ENCODE measurements at regions not wholly inside any gene's neighbourhood (a gene's known extent, or its start where the extent isn't known, plus 50 kb on each side); places are given as distances from the start of the nearest gene placed in this dataset.

DNA sequence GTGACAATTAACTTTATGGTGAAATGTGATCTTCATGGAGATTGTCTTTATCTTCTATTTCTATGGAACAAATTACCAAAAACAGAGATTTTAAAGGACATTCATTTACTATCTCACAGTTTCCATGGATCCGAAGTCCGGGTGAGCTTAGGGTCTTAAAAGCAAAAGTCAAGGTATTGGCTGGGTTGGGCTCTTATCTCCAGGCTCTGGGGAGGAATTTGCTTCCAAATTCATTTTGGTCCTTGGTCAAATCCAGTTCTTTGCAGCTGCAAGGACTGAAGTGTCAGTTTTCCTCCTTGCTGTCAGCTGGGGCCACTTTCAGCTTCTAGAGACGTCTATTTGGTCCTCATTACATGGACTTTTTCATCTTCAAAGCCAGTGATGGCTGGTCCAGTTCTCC, 395.8 kb upstream of the MAF start:
- intact Hi-C loops (cut with DNase I) = no loop called here
- TF ChIP-seq, protein P1, sequence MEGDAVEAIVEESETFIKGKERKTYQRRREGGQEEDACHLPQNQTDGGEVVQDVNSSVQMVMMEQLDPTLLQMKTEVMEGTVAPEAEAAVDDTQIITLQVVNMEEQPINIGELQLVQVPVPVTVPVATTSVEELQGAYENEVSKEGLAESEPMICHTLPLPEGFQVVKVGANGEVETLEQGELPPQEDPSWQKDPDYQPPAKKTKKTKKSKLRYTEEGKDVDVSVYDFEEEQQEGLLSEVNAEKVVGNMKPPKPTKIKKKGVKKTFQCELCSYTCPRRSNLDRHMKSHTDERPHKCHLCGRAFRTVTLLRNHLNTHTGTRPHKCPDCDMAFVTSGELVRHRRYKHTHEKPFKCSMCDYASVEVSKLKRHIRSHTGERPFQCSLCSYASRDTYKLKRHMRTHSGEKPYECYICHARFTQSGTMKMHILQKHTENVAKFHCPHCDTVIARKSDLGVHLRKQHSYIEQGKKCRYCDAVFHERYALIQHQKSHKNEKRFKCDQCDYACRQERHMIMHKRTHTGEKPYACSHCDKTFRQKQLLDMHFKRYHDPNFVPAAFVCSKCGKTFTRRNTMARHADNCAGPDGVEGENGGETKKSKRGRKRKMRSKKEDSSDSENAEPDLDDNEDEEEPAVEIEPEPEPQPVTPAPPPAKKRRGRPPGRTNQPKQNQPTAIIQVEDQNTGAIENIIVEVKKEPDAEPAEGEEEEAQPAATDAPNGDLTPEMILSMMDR (IDR thresholded peaks at IDR 0.05) = no peak
- TF ChIP-seq POLR2A (IDR thresholded peaks at IDR 0.05) = no peak

DNA sequence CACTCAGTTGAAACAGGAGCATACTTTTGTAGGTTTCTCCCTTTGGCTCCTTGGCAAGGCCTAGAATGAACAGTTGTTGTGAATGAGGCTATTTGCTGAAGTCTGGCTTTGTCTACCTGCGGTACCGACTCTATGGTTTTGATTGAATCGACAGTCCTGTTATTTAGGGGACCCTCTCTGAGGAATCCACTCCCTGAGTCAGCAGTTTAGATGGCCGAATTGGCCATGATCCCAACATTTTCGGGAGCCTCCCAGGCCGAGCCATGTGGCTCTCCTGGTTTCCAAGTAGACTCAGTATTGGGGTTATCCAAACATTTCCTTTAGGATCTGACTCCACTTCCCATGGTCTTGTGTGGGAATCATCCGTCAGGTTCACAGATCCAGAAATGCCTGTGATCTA, 394.8 kb upstream of the MAF start:
- WGBS, 4 donors = 81 to 92% (median 90%) methylated on average over 5 to 7 of the region's 7 CpGs
- H3K4me1 ChIP-seq (replicated peaks in 1 of 2) = no peaks in the 10 kb centered on the region
- H3K27ac ChIP-seq = no peak overlapping the region
- no peak for TF ChIP-seq POLR2A (IDR thresholded peaks at IDR 0.05)
- TF ChIP-seq, protein P1 (IDR thresholded peaks at IDR 0.05) = no peak
- H3K9me3 ChIP-seq (replicated peaks in 1 of 3) = no peaks in the 10 kb centered on the region
- no peaks in the 10 kb centered on the region for H3K27me3 ChIP-seq
- intact Hi-C loops (cut with DNase I) = no loop called here
- H3K36me3 ChIP-seq (replicated peaks in 1 of 2) = no peaks in the 10 kb centered on the region
- H3K4me3 ChIP-seq = no peak overlapping the region
- no peak for DNase-seq

More for the DNA sequence above, 395.8 kb upstream of the MAF start:
- Histone ChIP-seq H3K4me3 (no peak overlapping the region), H3K4me1 (replicated peaks in 1 of 2) (no peaks in the 10 kb centered on the region), H3K9me3 (replicated peaks in 1 of 3) (no peaks in the 10 kb centered on the region), H3K36me3 (replicated peaks in 1 of 2) (no peaks in the 10 kb centered on the region), H3K27me3 (no peaks in the 10 kb centered on the region), H3K27ac (no peak overlapping the region)
- DNase-seq = no peak
- 82 to 85% (median 84%) methylated on average over 3 of the region's 3 CpGs for WGBS, 4 donors

DNA sequence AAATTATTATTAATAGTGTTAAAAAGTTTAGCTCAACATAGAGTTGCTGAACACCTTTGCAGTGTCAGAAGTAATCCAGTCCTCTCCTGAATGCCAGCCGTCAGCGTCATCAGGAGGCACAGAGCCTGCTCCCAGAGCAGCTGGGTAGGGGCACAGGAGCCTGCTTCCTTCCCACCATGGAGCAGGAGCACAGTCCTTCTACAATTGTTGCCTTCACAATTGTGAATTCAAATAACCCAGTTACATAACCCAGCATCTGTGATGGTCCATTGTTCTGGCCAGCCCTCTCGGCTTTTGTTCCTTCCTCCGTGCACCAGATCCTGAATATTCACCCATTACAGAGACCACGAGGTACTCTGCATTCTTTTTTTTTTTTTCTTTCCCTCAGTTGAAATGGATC, 393.9 kb upstream of the MAF start:
- DNase-seq = no peak
- intact Hi-C loops (cut with DNase I) = no loop called here
- H3K4me3 ChIP-seq = no peak overlapping the region
- no peaks in the 10 kb centered on the region for H3K9me3 ChIP-seq (replicated peaks in 1 of 3)
- H3K27ac ChIP-seq = no peak overlapping the region
- H3K27me3 ChIP-seq = no peaks in the 10 kb centered on the region
- H3K4me1 ChIP-seq (replicated peaks in 1 of 2) = no peaks in the 10 kb centered on the region
- TF ChIP-seq, protein P1 (IDR thresholded peaks at IDR 0.05) = no peak
- TF ChIP-seq POLR2A (IDR thresholded peaks at IDR 0.05) = no peak
- WGBS, 4 donors = 59 to 82% (median 80%) methylated on average over 5 of the region's 5 CpGs
- H3K36me3 ChIP-seq (replicated peaks in 1 of 2) = no peaks in the 10 kb centered on the region

DNA sequence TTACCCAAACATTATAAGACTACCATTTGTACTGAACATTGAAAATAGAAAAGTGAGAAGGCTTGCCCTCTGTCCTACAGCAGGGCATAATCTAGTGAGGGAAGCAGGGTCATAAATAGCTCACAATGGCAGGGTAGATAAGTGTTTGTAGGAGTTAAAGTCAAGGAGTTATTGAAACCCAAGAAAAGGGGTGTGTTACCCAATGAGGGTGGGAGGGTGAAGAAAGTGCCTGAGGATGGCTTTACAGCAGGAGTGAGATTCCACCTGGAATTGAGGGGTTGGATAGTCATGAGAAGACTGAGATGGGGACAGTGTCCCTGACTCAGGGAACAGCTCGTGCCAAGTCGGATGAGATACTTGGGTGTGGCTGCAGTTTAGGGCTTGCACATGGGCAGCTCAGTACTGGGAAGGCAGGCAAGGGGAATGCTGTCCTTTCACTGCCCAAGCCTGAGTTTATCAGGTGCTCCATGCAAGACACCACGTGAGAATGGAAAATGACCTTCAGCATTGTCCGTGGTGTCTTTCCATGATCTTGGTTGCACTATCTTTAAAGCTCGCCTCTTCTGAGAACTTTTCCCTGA, 393.2 kb upstream of the MAF start:
- intact Hi-C loops (cut with DNase I) = no loop called here
- WGBS, 4 donors = 78 to 87% (median 82%) methylated on average over 5 of the region's 5 CpGs
- TF ChIP-seq, protein P1 (IDR thresholded peaks at IDR 0.05) = no peak
- TF ChIP-seq POLR2A (IDR thresholded peaks at IDR 0.05) = no peak

More for the DNA sequence above, 393.2 kb upstream of the MAF start:
- Histone ChIP-seq H3K4me1 (replicated peaks in 1 of 2) (no peaks in the 10 kb centered on the region), H3K36me3 (replicated peaks in 1 of 2) (no peaks in the 10 kb centered on the region), H3K9me3 (replicated peaks in 1 of 3) (no peaks in the 10 kb centered on the region), H3K27me3 (no peaks in the 10 kb centered on the region), H3K4me3 (no peak overlapping the region), H3K27ac (no peak overlapping the region)
- DNase-seq = no peak
